HG02973 (cell line): ENCODE measurements at regions not wholly inside any gene's neighbourhood (a gene's known extent, or its start where the extent isn't known, plus 50 kb on each side); places are given as distances from the start of the nearest gene placed in this dataset.

Experiments used
- ATAC-seq: cut with Tn5 transposase; IDR thresholded peaks from one replicate; pipeline ENCODE4 v1.9.1; 2021; ENCODE audit warnings: moderate library complexity; ENCODE audit not compliant: unreplicated experiment

DNA sequence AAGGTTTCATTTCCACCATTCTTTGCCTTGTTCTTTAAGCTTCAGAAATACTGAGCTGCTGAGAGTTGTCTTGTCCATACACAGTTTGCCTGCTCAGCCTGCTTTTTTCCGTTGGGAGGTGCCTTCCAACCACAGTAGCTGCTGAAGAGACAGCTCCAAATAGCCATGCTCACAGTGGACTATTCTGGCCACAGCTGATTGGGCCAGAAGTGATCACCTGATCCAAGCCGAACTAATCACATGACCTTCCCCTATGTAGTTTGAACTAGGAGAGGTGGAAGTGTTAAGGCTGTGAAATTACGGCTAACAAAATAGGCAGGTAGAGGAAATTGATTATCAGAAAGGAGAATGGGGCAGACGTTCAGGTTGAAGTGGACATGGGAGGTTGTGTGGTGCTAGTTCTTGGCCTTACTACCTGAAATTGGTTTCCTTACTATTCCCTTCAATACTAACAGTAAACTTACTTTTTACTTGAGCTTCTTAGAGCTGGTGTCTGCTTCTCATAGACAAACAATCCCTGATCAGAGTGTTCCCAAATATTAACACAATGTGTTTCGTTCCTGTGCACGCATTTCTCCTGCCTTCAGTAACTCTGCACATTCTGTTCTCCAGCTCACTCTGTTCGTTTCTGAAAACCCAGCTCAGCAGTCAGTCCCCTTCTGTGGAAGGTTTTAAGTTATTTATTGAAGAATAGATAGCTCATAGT, 136.1 kb downstream of the RWDD3 start:
- ATAC-seq, result no peak

DNA sequence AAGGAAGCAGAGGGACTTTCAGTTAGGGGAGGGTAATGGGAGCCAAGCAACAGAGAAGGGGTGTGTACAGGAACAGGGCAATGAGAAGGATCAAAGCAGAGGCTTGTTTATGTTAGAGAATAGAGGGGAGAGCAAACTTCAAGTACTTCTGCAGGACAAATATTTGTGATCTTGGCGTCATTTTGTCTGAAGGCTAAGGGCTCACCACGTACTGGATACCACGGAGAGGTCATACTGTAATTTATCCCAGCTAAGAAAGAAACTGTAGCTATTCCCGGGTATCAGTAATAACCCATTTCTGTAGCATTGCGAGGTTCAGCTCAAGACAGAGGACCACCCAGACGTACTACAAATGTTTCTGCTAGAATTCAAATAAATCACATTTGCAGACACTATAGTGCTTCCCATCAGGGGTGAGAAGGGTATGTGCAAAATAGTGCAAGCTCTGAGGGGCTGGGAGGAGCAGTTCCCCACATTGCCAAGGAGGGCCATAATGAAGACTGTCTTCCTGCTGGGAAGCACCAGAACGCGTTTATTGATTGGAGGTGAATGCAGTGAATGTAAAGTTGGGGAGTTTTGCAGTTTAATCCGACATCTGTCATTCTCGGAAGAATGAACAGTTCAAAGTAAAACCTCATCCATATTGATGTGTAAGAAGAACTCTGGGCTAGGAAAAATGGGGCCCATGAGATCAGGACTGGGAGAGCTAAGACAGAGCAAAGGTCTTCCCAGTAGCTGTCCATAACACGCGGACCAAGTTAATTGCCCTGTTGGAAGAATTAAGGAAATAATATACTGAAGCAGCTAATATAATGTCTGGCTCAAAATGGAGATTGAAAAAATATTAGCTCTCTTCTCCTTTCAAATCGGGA, 136.9 kb downstream of the RWDD3 start:
- no peak for ATAC-seq

DNA sequence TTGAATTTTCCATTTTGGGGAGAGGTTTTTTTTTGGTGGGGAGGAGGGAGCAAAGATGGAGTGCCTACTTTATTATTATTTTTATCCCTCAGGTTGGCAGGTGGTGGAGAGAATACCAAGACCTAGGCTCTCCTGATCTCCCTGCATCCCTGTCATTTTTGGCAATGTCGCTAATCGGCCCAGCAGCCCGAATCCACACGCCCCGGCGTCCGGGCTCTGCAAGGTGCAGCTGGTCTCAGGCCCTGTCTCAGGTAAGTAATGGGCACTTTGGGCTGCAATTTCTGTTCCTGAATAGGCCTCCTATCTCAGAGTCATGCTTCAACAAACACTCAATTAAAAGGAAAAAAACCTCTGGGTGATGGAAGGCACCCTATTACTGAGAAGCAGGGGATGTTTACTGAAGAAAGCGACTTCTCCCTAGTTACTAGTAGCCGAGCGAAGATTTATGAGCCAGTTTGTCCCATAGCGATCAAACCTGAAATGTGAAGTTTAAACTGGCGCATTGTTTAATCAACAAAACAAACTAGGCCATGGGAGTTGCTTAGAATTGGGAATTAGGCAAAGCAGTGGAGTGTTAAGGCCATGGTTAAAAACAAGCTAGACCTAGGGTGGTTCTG, 137.8 kb downstream of the RWDD3 start:
- ATAC-seq, result no peak

DNA sequence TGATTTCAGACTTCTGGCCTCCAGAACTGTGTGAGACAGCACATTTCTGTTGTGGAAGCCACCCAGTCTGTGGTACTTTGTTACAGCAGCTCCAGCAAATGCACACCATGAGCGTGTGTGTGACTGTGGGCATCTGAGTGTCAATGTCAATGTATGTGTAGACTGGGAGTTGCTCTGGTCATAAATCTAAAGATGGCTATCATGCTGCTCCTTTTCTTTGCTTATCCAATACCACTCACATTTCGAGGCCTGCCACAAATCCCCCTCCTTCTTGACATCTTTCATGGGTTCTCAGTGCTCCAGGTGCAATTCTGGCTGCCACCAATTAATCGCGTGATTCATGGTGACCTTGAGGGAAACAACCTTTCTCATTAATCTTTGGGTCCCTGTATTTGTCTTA, 141.2 kb downstream of the RWDD3 start:
- ATAC-seq, result no peak

DNA sequence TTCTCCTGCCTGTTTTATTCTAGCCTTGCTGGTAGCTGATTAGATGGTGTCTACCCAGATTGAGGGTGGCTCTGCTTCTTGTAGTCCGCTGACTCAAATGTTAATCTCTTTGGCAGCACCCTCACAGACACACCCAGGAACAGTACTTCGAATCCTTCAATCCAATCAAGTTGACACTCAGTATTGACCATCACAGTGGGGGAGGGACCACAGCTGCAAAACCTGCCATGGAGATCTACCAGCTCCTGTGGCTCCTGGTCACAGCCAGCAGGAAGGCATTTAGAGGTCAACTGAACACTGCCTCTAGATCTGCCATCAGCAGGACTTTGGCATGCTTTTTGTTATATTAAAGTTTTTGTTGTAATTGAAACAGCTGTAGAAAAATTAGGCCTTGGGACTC, 146.9 kb downstream of the RWDD3 start:
- no peak for ATAC-seq

DNA sequence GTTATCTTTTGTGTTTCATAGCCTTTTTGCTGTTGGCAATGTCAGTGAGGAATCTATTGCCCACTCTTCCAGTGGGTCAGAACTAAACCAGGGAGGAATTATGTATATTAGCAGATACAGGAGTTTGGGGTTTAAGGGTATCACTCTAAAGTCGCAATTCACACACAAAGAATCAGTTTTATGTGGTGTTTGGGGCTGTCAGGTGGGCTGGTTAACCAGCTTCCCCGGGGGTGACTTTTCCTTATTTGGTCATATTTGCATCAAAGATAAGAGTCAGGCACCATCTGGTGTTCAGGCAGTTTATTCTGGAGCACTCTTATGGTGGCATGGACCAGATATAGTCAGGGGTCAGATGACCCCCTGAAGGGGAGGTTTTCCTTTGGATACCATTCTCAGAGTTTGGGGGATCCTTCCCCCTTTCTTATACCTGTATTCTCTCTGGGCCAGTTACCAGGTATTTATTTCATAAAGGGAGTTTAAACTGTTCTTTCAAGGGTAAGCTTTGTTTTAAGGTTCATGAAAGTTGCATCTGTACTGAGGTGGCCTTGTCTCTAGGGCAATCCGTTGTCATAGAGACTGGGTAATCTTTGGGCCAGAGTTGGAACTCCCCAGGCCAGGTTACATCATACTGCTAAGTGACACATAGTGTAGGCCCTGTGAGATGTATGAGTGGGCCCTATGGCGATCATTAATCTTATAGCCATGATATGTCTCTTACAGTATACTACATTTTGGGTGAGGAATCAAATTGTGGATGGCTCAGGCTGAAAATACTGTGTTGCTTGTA, 148.2 kb downstream of the RWDD3 start:
- ATAC-seq, result no peak

DNA sequence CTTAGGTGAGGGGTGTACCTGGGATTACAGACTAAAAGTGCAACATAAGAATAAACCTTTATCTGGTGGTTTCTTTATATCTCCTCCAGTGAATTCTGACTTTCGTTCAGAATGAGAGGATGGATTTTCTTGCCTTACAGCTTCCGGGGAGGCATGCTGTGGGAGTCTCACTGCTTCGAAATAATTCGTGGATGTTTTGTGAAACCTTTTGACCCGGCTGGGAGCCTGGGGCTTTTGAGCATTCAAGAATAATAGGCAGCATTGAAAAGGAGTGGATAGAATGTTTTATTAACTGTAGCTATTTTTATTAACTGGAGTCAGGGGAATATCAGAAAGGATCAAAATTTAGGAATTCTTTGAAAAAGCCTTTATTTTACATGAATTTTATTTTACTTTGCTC, 149.1 kb downstream of the RWDD3 start:
- no peak for ATAC-seq

DNA sequence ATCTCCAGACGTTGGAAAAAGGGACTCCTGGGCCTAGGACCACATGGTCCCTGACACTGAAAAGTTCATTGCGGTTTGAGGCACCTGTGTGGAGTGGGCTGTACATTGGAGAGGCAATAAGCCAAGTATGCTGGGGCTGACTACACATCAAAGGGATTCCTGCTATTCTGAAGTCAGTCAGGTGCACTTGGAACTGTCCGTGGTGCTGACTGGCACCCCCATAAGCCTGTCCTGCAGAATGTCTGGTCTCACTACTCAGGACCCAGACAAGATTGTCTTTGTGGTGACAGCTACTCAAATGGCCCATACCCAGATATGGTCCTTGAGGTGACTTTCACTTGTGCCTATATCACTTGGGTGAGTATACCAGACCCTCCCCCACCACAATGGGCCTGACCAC, 150.6 kb downstream of the RWDD3 start:
- ATAC-seq, result no peak

DNA sequence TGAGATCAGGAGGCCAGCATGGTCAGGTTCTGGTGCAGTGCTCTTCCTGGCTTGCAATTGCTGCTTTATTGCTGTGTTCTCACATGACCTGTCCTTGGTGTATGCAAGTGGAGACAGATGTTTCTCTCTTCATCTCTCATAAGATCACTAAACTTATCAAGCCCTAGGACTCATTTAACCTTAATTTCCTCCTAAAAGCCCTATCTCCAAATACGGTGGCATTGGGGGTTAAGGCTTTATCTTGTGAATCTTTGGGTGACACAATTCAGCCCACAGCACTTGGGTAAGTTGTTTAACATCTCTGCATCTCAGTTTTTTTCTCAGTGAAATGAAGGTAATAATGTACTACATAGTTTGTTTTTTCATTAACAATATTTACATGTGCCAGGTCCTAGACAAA, 152.4 kb downstream of the RWDD3 start:
- ATAC-seq, result no peak

DNA sequence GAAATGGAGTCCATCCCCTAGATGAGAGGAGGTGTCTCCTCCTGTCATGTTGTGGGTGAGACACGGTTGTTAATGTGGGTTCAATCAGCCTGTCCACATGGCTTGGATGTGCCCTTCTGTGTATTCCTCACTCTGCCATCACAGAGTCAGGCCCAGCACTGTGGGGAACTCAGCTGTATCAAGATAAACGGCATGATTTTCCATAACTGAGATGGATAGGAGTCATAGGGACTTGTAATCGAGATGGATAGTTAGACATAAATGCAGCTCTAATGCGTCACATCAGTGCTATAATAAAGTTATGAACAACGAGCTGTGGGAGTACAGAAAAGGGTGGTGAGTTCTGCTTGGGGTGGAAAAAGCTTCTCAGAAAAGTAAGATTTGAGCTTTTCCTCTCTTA, 152.9 kb downstream of the RWDD3 start:
- ATAC-seq, result no peak

DNA sequence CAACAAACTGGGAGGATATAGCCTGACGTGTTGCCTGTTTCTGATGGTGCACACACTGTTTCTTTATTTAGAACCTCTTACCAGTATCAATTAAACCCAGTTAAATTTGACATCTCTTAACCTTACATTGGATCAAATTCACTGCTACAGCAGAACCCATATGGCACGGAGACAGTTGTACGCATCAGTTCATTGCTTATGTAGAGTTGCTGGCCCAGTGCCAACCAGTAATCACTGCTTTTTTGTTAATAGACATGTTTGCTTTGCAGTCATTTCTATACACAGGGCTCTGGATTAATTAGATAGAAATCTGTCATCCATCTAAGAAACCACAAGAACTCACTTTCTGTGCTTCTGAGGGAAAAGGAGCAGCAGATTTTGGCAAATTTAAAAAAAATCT, 154.0 kb downstream of the RWDD3 start:
- no peak for ATAC-seq

DNA sequence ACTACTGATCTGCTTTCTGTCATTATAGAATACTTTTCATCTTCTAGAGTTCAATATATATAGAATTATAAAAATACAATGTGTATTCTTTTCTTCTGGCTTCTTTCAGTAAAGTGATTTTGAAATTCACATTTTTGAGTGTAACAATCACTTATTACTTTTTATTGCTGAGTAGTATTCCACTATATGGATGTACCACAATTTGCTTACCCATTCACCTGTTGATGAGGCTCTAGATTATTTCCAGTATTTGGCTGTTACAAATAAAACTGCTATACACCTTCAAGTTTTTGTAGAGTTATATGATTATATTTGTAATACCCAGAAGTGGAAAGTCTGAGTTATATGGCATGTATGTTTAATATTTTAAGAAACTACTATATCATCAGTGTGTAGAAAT, 159.4 kb downstream of the RWDD3 start:
- no peak for ATAC-seq

DNA sequence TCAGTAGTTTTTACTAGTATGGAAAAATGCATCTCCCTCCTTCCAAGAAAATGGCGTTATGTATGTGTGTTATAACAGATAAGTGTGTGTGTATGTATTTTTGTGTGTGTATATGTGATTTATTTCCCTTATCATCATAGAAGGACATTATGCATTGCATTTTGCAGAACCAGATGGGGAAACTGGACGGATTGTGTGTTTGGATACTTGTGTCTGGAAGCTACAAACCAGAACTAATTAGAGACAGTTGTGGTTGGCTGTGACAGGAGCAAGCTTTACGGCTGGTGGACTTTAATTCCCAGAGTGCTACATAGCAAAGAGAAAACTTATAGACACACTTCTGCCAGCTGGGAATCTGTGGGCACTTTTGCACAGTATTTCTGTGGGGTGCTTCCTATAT, 162.5 kb downstream of the RWDD3 start:
- ATAC-seq, result no peak

DNA sequence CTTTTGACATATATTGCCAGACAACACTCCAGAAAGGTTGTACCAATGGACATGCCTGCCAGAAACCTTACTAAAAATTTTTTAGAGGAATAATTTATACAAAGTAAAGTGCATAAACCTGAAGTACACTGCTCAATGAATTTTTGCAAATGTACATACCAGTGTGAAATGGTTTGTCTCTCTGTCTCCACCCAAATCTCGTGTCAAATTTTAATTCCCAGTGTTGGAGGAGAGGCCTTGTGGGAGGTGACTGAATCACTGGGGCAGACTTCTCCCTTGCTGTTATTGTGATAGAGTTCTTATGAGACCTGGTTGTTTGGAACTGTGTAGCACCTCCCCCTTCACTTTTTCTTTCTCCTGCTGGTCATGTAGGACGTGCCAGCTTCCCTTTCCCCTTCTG, 168.8 kb downstream of the RWDD3 start:
- ATAC-seq, result no peak

DNA sequence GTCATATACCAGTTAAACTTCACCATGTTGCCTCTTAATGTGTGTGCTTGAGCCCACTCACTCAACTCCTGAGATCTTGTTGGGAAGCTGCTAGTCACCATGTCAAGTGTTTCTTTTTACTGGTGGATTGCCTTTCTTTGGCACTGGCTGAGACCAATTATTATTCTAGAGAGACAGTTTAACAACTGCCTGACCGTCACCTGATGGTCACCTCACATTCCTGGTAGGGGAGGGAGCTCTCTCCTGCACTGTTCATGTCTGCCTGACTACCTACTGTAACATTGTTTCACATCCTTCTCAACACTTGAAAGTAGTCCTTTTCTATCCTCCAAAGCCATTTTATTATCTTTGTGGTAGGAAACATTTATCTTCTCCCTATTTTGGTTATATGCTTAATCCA, 172.3 kb downstream of the RWDD3 start:
- ATAC-seq, result no peak

DNA sequence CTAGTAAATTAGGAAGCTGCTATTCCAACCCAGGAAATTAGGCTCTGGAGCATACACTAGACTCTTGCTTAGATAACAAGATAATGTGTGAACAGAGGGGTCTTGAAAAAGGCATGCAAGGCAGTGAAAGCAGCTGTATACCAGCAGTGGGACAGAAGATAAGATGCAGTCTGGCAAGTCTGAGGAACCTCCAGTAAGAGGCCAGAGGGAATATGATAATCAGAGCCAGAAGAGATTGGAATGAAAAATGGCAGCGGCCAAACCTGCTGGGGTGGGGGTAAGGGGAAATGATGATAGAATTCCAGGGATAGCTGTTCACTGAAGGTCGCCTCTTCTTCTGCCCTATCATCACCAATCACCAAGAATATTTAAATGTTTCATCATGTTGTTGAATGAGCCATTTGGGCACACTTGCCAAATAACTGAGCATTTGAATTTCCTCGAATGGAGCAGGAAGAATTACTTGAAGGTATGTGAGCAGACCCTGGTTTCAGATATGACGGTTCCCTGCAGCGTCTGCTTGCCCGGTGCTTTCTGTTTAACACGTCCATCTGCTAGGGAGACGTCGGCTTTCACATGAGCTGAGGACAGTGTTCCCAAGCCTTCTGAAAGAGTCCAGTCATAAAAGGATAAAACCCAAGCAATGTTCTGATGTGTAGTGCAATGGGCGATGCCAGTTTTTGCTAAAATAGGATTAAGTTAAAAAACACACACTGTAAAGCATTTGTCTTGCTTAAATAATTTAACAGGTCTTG, 173.3 kb downstream of the RWDD3 start:
- ATAC-seq, result no peak

DNA sequence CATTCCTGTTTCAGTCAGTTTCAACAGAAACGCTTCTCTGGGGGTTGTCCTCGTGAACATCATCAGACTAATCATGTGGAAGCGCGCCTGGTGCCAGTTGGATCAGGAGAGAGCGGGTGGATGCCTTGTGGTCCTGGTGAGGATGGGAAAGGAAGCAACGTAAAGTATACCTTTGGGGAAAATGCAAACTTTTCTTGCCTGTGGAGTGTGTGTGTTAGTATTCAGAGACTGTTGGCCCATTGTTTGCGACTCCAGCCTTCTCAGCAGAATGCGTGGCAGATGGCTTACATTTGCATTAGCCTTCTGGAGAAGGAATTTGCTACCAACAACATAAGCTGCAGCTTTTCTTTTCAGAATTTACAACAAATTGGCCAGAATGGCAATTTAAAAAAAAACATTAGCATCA, 173.9 kb downstream of the RWDD3 start:
- no peak for ATAC-seq

DNA sequence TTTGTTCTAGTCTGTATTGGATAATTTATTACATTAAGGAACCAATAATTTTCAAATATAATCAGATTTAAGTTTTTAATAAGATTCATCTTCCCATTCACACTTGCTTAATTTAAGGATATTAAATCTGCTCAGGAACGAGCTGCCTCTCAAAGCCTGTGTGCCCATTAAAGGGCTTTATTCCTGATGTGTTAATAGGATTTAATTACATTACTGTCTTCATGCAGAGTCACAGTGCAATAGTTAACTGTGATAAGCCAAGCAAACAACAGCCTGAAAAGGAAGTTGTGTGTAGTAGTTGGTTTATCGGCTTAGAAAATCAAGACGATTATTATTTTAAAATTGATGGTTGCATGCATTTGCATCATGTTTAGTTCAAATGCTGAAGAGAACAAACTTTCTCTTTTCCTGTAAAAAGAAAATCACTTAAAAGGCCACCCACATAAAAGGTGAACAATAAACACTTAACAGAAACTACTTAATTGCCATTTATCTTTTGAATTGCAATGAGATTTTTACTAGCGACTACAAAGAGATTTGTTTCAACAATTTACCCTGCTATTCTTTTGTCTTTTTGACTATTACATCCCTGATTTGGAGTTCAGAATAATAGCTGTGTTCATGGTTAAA, 174.6 kb downstream of the RWDD3 start:
- no peak for ATAC-seq

DNA sequence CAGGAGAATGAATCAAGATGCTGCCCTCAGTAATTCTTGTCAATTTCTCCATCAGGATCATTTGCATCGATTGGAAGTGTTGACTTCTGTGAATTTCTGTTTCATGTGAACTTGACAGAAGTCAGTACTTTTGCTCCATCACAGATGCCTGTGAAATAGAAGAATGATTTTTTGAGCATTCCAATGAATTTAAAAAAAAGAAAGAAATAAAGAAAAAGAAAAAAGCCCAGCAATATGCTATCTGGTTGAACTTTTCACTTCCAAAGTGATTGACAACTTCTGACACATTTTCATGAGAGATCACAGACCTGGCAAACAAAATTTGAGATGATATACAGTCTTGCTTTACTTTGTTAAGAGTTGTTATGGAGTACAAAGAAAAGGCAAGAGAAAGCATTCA, 175.3 kb downstream of the RWDD3 start:
- no peak for ATAC-seq

DNA sequence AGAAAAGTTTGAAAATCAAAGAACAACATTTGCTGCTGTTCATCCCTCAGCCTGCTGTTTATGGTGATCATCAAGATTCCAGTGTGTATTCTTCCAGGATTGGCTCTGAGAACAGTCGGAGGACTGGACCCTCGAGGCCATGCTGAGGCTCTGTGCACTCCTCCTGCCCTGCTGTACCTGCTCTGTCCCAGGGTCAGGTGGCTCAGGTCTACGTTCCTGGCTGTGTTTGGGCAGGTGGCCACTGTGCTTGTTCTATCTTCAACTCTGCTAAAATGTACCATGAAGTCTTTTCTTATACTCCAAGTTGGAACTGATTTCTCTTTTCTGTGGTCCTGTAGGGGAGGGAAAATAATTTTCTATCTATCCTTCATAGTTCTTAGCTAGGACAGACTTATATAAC, 175.9 kb downstream of the RWDD3 start:
- ATAC-seq, result no peak
